ENCODE measurements at regions not wholly inside any gene's neighbourhood (a gene's known extent, or its start where the extent isn't known, plus 50 kb on each side); places are given as distances from the start of the nearest gene placed in this dataset.
"Not testable (repeated sequence)": the region's sequence is repeated elsewhere in the genome, so short reads cannot be mapped to it uniquely, and the experiment has no call there.

- DNase-seq (ENCODE audit: low spot score): no peak
Measured at GRCh38 chr9:31983895-31984294, 400.5 kb upstream of the ACO1 start.

- no peak for DNase-seq (ENCODE audit: low spot score)
Measured at GRCh38 chr9:31996331-31996730, 388.1 kb upstream of the ACO1 start.

- DNase-seq (ENCODE audit: low spot score): no peak
Measured at GRCh38 chr9:32004431-32005076, 379.9 kb upstream of the ACO1 start.

- DNase-seq (ENCODE audit: low spot score): no peak
Measured at GRCh38 chr9:32010322-32010721, 374.1 kb upstream of the ACO1 start.

- DNase-seq (ENCODE audit: low spot score): no peak
Measured at GRCh38 chr9:32011049-32011448, 373.4 kb upstream of the ACO1 start.

- no peak for DNase-seq (ENCODE audit: low spot score)
Measured at GRCh38 chr9:32015795-32016194, 368.6 kb upstream of the ACO1 start.

GRCh38 chr9:32045513-32045912 is 338.9 kb upstream of the ACO1 start:
- DNase-seq (ENCODE audit: low spot score): no peak

- DNase-seq (ENCODE audit: low spot score): no peak
Measured at GRCh38 chr9:32067261-32067660, 317.2 kb upstream of the ACO1 start.

- no peak for DNase-seq (ENCODE audit: low spot score)
Measured at GRCh38 chr9:32069169-32069813, 315.2 kb upstream of the ACO1 start.

- no peak for DNase-seq (ENCODE audit: low spot score)
Measured at GRCh38 chr9:32069969-32070368, 314.5 kb upstream of the ACO1 start.

GRCh38 chr9:32072570-32072969 is 311.9 kb upstream of the ACO1 start:
- DNase-seq (ENCODE audit: low spot score): no peak

GRCh38 chr9:32092031-32092430 is 292.4 kb upstream of the ACO1 start:
- no peak for DNase-seq (ENCODE audit: low spot score)

- DNase-seq (ENCODE audit: low spot score): no peak
Measured at GRCh38 chr9:32117291-32117690, 267.2 kb upstream of the ACO1 start.

GRCh38 chr9:32128546-32128945 is 255.9 kb upstream of the ACO1 start:
- DNase-seq (ENCODE audit: low spot score): no peak

GRCh38 chr9:32130709-32131108 is 253.7 kb upstream of the ACO1 start:
- not testable (repeated sequence) for DNase-seq (ENCODE audit: low spot score)

GRCh38 chr9:32136700-32137339 is 247.6 kb upstream of the ACO1 start:
- DNase-seq (ENCODE audit: low spot score): no peak

GRCh38 chr9:32142074-32142473 is 242.4 kb upstream of the ACO1 start:
- DNase-seq (ENCODE audit: low spot score): no peak

- not testable (repeated sequence) for DNase-seq (ENCODE audit: low spot score)
Measured at GRCh38 chr9:32148553-32148952, 235.9 kb upstream of the ACO1 start.

- no peak for DNase-seq (ENCODE audit: low spot score)
Measured at GRCh38 chr9:32161209-32161608, 223.2 kb upstream of the ACO1 start.

- DNase-seq (ENCODE audit: low spot score): no peak
Measured at GRCh38 chr9:32161720-32162119, 222.7 kb upstream of the ACO1 start.

- DNase-seq (ENCODE audit: low spot score): not testable (repeated sequence)
Measured at GRCh38 chr9:32166316-32166715, 218.1 kb upstream of the ACO1 start.

- no peak for DNase-seq (ENCODE audit: low spot score)
Measured at GRCh38 chr9:32171339-32171738, 213.1 kb upstream of the ACO1 start.

- DNase-seq (ENCODE audit: low spot score): no peak
Measured at GRCh38 chr9:32172256-32172655, 212.2 kb upstream of the ACO1 start.

GRCh38 chr9:32177396-32177795 is 207.0 kb upstream of the ACO1 start:
- no peak for DNase-seq (ENCODE audit: low spot score)
